Endothelial cell of umbilical vein (primary cell): ENCODE measurements at regions not wholly inside any gene's neighbourhood (a gene's known extent, or its start where the extent isn't known, plus 50 kb on each side); places are given as distances from the start of the nearest gene placed in this dataset.

Experiments
- BruUV-seq: library from RNA; stranded (reverse); fragments of 400-500 nt; replicated peaks from 2 replicates; lab custom pipeline; 2021; lab: Mats Ljungman, UMichigan
- CTCF ChIA-PET: fragments of 300-600, 350-600 bp; sonication (Branson Sonifier 250); formaldehyde crosslinking; loops from one replicate; lab custom pipeline; 2021; ENCODE audit warnings: antibody characterized with exemption, inconsistent platforms; lab: Charles Lee
- POLR2A ChIA-PET: fragments of 300-600, 350-600 bp; sonication (Branson Sonifier 250); formaldehyde crosslinking; loops from one replicate; lab custom pipeline; 2021; ENCODE audit warnings: antibody characterized with exemption, inconsistent platforms; lab: Charles Lee
- DNase-seq: peaks from one replicate; pipeline ENCODE4 v3.0.0-alpha.2; 2011; ENCODE audit warnings: low read depth, low spot score
- FAIRE-seq: peaks from 2 replicates; lab custom pipeline; 2011; peaks lifted over from hg19 to GRCh38; lab: Jason Lieb, UNC
- H2AFZ ChIP-seq: 2 replicates; pipeline ENCODE4 v1.6.0; 2012; ENCODE audit warnings: low read depth, low read length, control low read depth, inconsistent platforms
- H3K27ac ChIP-seq: 2 replicates; pipeline ENCODE4 v1.5.1; 2011; ENCODE audit warnings: low read depth, mild to moderate bottlenecking, control low read depth, low read length, moderate library complexity; ENCODE audit not compliant: insufficient read depth
- H3K27me3 ChIP-seq, 2 experiments: 2 replicates each; pipeline versions ENCODE4 v1.6.0 to v1.6.1; 2011; ENCODE audit warnings: low read length in 2 of 2, mixed read lengths in 1 of 2; ENCODE audit not compliant: control insufficient read depth in 2 of 2, insufficient read depth in 2 of 2
- H3K36me3 ChIP-seq, 2 experiments: 2 replicates in 1 of 2; 3 replicates in 1 of 2; pipeline ENCODE4 v1.5.1; 2011; ENCODE audit warnings: low read length in 2 of 2, mild to moderate bottlenecking in 1 of 2, moderate library complexity in 1 of 2; ENCODE audit not compliant: control insufficient read depth in 2 of 2, insufficient read depth in 2 of 2; ENCODE audit errors: extremely low read depth in 1 of 2
- H3K4me1 ChIP-seq: 3 replicates; pipeline ENCODE4 v1.5.1; 2011; ENCODE audit warnings: mild to moderate bottlenecking, low read length; ENCODE audit not compliant: control insufficient read depth, insufficient read depth; ENCODE audit errors: extremely low read depth
- H3K4me2 ChIP-seq: 2 replicates; pipeline ENCODE4 v1.6.1; 2011; ENCODE audit warnings: low read length, control low read depth, mixed read lengths; ENCODE audit not compliant: insufficient read depth
- H3K4me3 ChIP-seq, 3 experiments: fragments of 200-600 bp in 1 of 3; sonication (generic), shearing (Covaris generic) in 1 of 3; replicated peaks in 1 of 3; 2 replicates each; pipeline ENCODE4 v1.5.1; 2011 to 2016; ENCODE audit warnings: control low read depth in 3 of 3, low read length in 3 of 3, mild to moderate bottlenecking in 2 of 3, inconsistent platforms in 1 of 3, low read depth in 1 of 3, moderate library complexity in 1 of 3; ENCODE audit not compliant: insufficient read depth in 1 of 3
- H3K79me2 ChIP-seq: 2 replicates; pipeline ENCODE4 v1.6.0; 2012; ENCODE audit warnings: low read length, inconsistent platforms; ENCODE audit not compliant: control insufficient read depth, insufficient read depth
- H3K9ac ChIP-seq: replicated peaks from 2 replicates; pipeline ENCODE3; 2011; ENCODE audit warnings: low read length, control low read depth; ENCODE audit not compliant: insufficient read depth; ENCODE audit errors: extremely low read depth
- H3K9me1 ChIP-seq: replicated peaks from 3 replicates; pipeline ENCODE4 v1.6.0; 2011; ENCODE audit warnings: mild to moderate bottlenecking, low read length; ENCODE audit not compliant: control insufficient read depth, insufficient read depth; ENCODE audit errors: extremely low read depth
- H3K9me3 ChIP-seq: replicated peaks from 2 replicates; pipeline ENCODE4 v1.5.1; 2012; ENCODE audit warnings: low read length, inconsistent platforms; ENCODE audit not compliant: control insufficient read depth, insufficient read depth
- H4K20me1 ChIP-seq: replicated peaks from 2 replicates; pipeline ENCODE3; 2011; ENCODE audit warnings: mild to moderate bottlenecking, low read length; ENCODE audit not compliant: control insufficient read depth, insufficient read depth; ENCODE audit errors: extremely low read depth
- EZH2 ChIP-seq: IDR thresholded peaks from 2 replicates; pipeline ENCODE4 v1.6.1; 2012; ENCODE audit warnings: borderline replicate concordance, low read depth, mild to moderate bottlenecking, moderate library complexity, low read length, inconsistent platforms; ENCODE audit not compliant: severe bottlenecking
- FOS ChIP-seq: IDR thresholded peaks from 2 replicates; pipeline ENCODE4 v1.6.1; 2011; ENCODE audit warnings: mild to moderate bottlenecking, low read length, moderate library complexity, borderline replicate concordance; ENCODE audit not compliant: insufficient read depth
- GATA2 ChIP-seq: IDR thresholded peaks from 2 replicates; pipeline ENCODE4 v1.7.0; 2011; ENCODE audit warnings: low read depth, mild to moderate bottlenecking, moderate library complexity, mixed read lengths, low read length; ENCODE audit not compliant: insufficient read length, insufficient read depth
- JUN ChIP-seq: IDR thresholded peaks from 2 replicates; pipeline ENCODE4 v1.6.1; 2011; ENCODE audit warnings: borderline replicate concordance, low read depth; ENCODE audit not compliant: insufficient read length, insufficient read depth
- POLR2A ChIP-seq: IDR thresholded peaks from 2 replicates; pipeline ENCODE4 v1.6.1; 2012; ENCODE audit warnings: low read depth, mild to moderate bottlenecking, control low read depth, low read length
- dilution Hi-C: fragments of 300-500 bp; cut with MboI; formaldehyde crosslinking; loops from one replicate; pipeline ENCODE4 v1.15.0; 2019; ENCODE audit warnings: low sequenced_read_pairs; ENCODE audit not compliant: extremely low pct_ligation_motif_present
- intact Hi-C: fragments of 100-400 bp; cut with micrococcal nuclease; formaldehyde crosslinking; loops from one replicate; pipeline ENCODE4 v1.10.0; 2022
- TF ChIP-seq, protein P1 (sequence below): IDR thresholded peaks from 2 replicates; pipeline ENCODE4 v1.6.1; 2011; ENCODE audit not compliant: insufficient read depth, insufficient read length
- TF ChIP-seq, protein P2 (sequence below), 2 donors: IDR thresholded peaks; 1 replicate in 1 of 2; 2 replicates in 1 of 2; pipeline ENCODE4 v1.5.1; 2011; ENCODE audit warnings: low read length in 2 of 2, mild to moderate bottlenecking in 2 of 2, moderate library complexity in 2 of 2, control low read depth in 1 of 2, inconsistent platforms in 1 of 2, low read depth in 1 of 2; ENCODE audit not compliant: insufficient read depth in 1 of 2; ENCODE audit errors: extremely low read depth in 1 of 2

DNA sequence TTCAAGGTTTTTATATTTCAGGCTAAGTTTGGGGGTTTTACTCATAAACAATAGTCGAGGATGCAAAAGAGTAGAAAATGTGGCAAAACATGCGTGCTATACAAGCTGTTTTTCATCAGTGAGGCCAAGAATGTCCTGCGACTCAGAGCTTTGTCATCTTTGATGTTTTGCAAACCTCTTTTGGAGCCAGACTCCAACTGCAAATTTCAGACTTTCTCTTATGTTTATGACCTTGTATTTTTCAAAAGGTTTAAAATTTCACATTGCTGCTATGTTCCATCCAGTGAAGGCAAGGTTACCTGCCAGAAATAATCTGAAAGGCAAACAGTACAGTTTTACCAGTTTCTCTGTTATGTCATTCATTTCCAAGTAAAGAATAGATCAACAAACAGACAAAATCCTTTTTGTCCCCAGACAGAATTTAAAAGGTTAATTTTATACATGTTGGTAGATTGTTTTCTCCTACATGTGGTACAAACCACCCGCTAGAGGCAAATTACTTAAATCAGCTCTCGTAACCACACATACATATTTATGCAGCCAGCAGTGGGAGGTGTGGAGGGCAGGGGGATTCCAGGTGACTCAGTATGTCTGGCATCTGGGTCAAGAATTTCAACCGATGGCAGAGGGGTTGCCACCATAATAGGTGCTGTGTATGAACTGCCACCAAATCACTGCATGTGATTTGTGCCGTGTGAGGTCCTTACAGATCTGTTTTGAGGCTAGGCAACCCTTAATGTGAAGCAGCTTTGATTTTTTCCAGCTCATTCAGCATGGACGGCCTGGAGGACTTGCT is 119.8 kb upstream of the CPM start:
- DNase-seq (peak; percentile 62), FAIRE-seq (peak; percentile 63)
- H3K9ac ChIP-seq: peak overlapping the region; percentile 33
- H3K4me1 ChIP-seq: peaks cover 8% of the 10 kb centered on the region
- intact Hi-C loops (no loop called here), dilution Hi-C loops (no loop called here)
- BruUV-seq: no TSS peak
- H3K9me1 ChIP-seq: no peaks in the 10 kb centered on the region
- H3K4me3 ChIP-seq: no peak overlapping the region
- peaks cover 0 to 5% of the 10 kb centered on the region in 2 experiments for H3K27me3 ChIP-seq
- peak overlapping the region; percentile 44 for H3K4me2 ChIP-seq
- H3K79me2 ChIP-seq: no peaks in the 10 kb centered on the region
- TF ChIP-seq, protein P1, sequence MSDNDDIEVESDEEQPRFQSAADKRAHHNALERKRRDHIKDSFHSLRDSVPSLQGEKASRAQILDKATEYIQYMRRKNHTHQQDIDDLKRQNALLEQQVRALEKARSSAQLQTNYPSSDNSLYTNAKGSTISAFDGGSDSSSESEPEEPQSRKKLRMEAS: no peak
- TF ChIP-seq EZH2 (no peak), FOS (peak; percentile 77), POLR2A (no peak), GATA2 (no peak), JUN (peak; percentile 25)
- TF ChIP-seq, protein P2, sequence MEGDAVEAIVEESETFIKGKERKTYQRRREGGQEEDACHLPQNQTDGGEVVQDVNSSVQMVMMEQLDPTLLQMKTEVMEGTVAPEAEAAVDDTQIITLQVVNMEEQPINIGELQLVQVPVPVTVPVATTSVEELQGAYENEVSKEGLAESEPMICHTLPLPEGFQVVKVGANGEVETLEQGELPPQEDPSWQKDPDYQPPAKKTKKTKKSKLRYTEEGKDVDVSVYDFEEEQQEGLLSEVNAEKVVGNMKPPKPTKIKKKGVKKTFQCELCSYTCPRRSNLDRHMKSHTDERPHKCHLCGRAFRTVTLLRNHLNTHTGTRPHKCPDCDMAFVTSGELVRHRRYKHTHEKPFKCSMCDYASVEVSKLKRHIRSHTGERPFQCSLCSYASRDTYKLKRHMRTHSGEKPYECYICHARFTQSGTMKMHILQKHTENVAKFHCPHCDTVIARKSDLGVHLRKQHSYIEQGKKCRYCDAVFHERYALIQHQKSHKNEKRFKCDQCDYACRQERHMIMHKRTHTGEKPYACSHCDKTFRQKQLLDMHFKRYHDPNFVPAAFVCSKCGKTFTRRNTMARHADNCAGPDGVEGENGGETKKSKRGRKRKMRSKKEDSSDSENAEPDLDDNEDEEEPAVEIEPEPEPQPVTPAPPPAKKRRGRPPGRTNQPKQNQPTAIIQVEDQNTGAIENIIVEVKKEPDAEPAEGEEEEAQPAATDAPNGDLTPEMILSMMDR (IDR thresholded peaks at IDR 0.05; ENCODE audit: extremely low read depth in 1 of 2, insufficient read depth in 1 of 2, low read depth in 1 of 2, low read length in 2 of 2): no peak
- no peaks in the 10 kb centered on the region for H3K9me3 ChIP-seq
- no peaks in the 10 kb centered on the region for H3K36me3 ChIP-seq
- H2AFZ ChIP-seq: no peak overlapping the region
- no peaks in the 10 kb centered on the region for H4K20me1 ChIP-seq
- ChIA-PET CTCF (interaction anchor here (0.7 to 1.6 kb wide), 3 partner anchors 12 to 18 kb away, joined by 3 to 5 read pairs (median 4); no protein-coding TSS in a partner anchor), POLR2A (no interaction called here)
- H3K27ac ChIP-seq: peak overlapping the region; percentile 45
